Kasumi-1 (cell line): ENCODE measurements at regions not wholly inside any gene's neighbourhood (a gene's known extent, or its start where the extent isn't known, plus 50 kb on each side); places are given as distances from the start of the nearest gene placed in this dataset.

Experiments used
- DNase-seq, 2 experiments: peaks; one replicate each; lab custom pipeline; 2025; lab: John Stamatoyannopoulos, UW

GRCh38 chr11:92793189-92793588 is 176.3 kb upstream of the MTNR1B start:
- DNase-seq = no peak

- DNase-seq = no peak
Observed at GRCh38 chr11:92794783-92795182, 174.7 kb upstream of the MTNR1B start.

- DNase-seq = no peak
Observed at GRCh38 chr11:92796744-92797143, 172.7 kb upstream of the MTNR1B start.

- DNase-seq = no peak
Observed at GRCh38 chr11:92797874-92798273, 171.6 kb upstream of the MTNR1B start.

- DNase-seq = no peak
Observed at GRCh38 chr11:92801685-92802084, 167.8 kb upstream of the MTNR1B start.

GRCh38 chr11:92802644-92803043 is 166.8 kb upstream of the MTNR1B start:
- DNase-seq = no peak

- no peak for DNase-seq
Observed at GRCh38 chr11:92803391-92803790, 166.1 kb upstream of the MTNR1B start.

- DNase-seq = no peak
Observed at GRCh38 chr11:92804388-92804966, 165.0 kb upstream of the MTNR1B start.

- DNase-seq = no peak
Observed at GRCh38 chr11:92808022-92808421, 161.4 kb upstream of the MTNR1B start.

- DNase-seq = no peak
Observed at GRCh38 chr11:92810423-92811064, 158.9 kb upstream of the MTNR1B start.

- no peak for DNase-seq
Observed at GRCh38 chr11:92811341-92811740, 158.1 kb upstream of the MTNR1B start.

- DNase-seq = no peak
Observed at GRCh38 chr11:92812841-92813240, 156.6 kb upstream of the MTNR1B start.

GRCh38 chr11:92819830-92820229 is 149.6 kb upstream of the MTNR1B start:
- DNase-seq = no peak

- DNase-seq = no peak
Observed at GRCh38 chr11:92820860-92821259, 148.6 kb upstream of the MTNR1B start.

GRCh38 chr11:92822410-92822809 is 147.0 kb upstream of the MTNR1B start:
- DNase-seq = no peak

GRCh38 chr11:92826136-92826535 is 143.3 kb upstream of the MTNR1B start:
- no peak for DNase-seq

GRCh38 chr11:92826603-92827002 is 142.8 kb upstream of the MTNR1B start:
- no peak for DNase-seq

GRCh38 chr11:92827132-92827531 is 142.3 kb upstream of the MTNR1B start:
- no peak for DNase-seq

- DNase-seq = no peak
Observed at GRCh38 chr11:92828556-92828955, 140.9 kb upstream of the MTNR1B start.

- DNase-seq = no peak
Observed at GRCh38 chr11:92829121-92829520, 140.3 kb upstream of the MTNR1B start.

GRCh38 chr11:92829671-92830070 is 139.8 kb upstream of the MTNR1B start:
- DNase-seq = no peak

GRCh38 chr11:92830377-92831155 is 138.9 kb upstream of the MTNR1B start:
- no peak for DNase-seq

- no peak for DNase-seq
Observed at GRCh38 chr11:92834296-92835020, 135.0 kb upstream of the MTNR1B start.
